T1000 (cell line): ENCODE measurements at regions not wholly inside any gene's neighbourhood (a gene's known extent, or its start where the extent isn't known, plus 50 kb on each side); places are given as distances from the start of the nearest gene placed in this dataset.
"Not testable (repeated sequence)": the region's sequence is repeated elsewhere in the genome, so short reads cannot be mapped to it uniquely, and the experiment has no call there.

Source experiments
- DNase-seq: peaks from one replicate; lab custom pipeline; 2025; ENCODE audit warnings: mixed read lengths; lab: John Stamatoyannopoulos, UW

DNA sequence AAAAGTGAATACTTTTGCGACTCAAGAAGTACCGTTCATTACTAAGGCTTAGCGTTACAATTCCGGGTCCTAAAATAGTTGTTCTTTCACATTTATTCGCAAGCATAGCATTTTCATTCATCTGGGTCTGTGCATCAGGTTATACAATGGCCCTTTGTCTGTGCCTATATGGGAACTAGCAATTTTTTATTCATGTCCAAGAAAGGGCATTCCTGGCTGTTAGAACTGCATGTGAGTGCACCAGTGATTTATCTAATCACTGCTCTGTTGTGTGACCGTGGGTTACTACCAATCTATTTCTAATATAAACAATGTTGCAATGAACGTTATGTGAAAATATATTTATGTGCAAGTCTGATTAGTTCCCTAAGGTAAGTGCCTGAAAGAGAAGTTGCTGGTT, 63.8 kb downstream of the SPANXA1 start:
- not testable (repeated sequence) for DNase-seq

- not testable (repeated sequence) for DNase-seq
Measured at GRCh38 chrX:141475788-141476187, 108.8 kb downstream of the SPANXA1 start.

DNA sequence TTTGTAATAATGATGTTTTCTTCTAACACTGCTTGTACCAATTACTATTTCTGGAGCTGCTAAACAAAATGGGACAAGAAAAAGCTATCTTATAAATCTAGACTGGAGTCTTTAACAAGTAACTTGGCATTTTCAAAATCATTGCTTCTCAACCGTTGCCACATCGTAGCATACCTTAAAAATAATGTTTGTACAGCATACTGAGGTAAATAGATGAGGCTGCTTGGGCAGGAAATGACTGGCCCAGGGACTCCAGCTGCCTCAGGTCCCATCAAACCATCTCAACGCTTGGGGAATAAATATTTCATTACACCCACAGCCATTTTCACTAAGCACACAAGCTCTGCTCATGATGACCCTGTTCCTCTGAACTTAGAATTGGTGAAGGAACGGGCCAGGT, 115.1 kb downstream of the SPANXA1 start:
- no peak for DNase-seq

DNA sequence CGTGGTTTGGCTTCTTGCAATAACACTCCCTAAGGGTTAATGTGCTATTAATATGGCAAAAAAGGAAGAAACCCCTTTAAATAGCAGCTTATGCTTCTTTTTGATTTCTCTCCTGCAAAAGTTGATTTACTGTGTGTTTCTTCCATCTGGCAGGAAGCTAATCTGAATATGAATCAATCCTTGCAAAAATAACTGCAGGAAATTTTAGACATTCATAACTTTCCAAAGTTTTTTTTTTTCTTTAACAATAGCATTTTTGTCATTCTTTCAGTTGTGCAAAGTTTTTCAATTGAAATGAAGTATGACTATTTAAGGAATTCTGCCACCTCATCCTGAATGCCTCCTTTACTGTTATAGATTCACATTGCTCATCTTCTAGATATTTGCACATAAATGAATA, 115.6 kb downstream of the SPANXA1 start:
- no peak for DNase-seq

DNA sequence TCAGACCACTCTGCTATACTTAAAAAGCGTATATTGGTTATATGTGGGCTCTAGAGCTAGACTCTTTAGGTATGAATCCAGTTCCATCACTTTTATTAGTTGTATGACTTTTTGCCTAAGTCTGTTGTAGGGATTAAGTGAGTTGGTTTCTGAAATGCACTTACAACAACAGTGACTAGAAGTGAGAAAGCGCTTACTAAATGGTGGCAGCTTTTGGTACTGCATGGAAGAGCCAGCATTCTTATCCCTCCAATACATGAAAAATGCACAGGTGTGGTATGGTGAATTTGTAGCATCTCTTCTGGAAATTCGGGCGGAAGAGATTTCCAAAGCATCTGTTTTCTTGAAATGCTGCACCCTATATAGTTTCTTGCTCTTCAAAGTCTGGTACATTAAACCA, 117.1 kb downstream of the SPANXA1 start:
- DNase-seq, result no peak

DNA sequence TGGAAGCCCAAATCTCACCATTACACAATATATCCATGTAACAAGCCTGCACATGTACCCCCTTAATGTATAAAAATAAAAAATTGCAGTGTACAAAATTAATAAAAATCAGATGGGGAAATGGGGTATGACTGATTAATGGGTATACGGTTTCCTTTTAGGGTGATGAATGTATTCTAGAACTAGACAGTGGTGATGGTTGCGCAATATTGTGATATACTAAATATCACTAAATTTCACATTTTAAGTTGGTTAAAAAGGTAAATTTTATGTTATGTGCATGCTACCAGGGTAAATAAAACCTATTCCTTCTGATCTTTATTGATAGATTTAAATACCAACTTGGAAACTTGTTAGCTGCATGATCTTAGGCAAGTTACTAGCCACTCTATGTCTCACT, 129.4 kb downstream of the SPANXA1 start:
- no peak for DNase-seq

- no peak for DNase-seq
Measured at GRCh38 chrX:141443922-141444321, 140.6 kb downstream of the SPANXA1 start.

DNA sequence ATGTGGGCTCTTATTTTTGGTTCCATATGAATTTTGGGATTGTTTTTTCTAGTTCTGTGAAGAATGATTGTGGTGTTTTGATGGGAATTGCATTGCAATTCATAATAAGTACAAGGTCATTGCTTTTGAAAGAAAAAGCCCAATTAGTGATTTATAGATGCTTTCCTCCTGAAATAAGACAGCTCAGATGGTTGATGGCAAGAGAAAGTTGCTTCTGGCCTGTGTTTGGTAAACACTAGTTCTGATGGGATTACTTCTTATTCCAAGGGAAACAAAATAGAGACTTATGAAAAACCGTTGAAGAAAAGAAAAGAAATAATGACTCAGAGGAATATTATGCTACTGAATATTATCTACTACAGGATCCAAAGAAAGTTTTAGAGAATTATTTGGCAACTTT, 144.9 kb downstream of the SPANXA1 start:
- no peak for DNase-seq

GRCh38 chrX:141415889-141416288, 168.6 kb downstream of the SPANXA1 start:
- no peak for DNase-seq

- DNase-seq, result peak; percentile 57
Measured at GRCh38 chrX:141405853-141406492, 163.7 kb upstream of the SPANXC start.

DNA sequence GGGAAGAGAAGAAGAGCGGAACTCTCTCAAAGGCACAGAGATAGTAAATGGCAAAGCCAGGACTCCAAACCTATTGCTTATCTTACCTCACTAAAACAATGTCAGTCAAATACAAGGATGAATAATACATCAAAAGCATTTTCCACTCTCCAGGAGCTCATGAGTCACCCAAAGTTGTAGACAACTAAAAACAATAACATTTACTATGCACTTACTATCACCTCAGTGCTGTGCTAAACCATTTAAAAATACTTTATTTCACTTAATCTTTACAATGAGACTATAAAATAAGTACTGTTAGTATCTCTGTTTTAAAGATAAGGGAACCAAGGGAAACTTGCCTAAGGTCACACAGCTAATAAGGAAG, 163.2 kb upstream of the SPANXC start:
- DNase-seq, result peak; percentile 28

DNA sequence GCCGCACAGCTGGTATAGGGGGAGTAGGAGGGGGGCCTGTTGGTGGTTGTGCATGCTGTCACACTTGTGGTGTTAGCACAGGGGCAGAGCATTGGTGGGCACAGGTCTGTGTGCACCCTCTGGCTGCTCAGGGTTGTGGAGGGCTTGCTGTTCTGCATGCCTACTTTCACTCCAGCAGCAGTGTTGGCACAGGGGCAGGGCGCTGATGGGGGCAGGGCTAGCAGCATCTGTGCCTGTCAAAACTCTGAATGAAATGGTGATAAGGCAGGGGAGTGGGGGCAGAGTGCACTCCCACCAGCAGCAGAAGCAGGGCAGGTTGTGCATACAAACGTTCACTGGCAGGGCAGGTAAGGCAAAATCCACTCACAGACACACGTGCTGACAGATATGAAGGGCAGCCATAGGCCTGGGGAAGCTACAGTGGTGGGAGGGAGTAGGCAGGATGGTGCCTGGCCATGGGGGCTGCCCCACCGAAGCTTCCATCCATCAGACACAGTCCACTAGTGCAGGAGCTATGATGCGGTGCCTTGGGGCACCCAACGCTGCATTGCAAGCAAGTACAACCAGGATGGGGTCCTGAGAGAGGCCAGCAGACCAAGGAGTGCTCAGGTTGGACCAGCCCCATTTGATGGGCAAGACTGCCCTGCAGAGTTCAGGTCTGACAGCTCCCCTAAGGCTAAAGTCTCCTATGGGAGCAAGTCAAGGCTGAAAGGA, 160.7 kb upstream of the SPANXC start:
- no peak for DNase-seq

GRCh38 chrX:141396536-141396935, 154.2 kb upstream of the SPANXC start:
- DNase-seq, result no peak

GRCh38 chrX:141375011-141375760, 132.9 kb upstream of the SPANXC start:
- no peak for DNase-seq

- no peak for DNase-seq
Measured at GRCh38 chrX:141341743-141342142, 99.4 kb upstream of the SPANXC start.

DNA sequence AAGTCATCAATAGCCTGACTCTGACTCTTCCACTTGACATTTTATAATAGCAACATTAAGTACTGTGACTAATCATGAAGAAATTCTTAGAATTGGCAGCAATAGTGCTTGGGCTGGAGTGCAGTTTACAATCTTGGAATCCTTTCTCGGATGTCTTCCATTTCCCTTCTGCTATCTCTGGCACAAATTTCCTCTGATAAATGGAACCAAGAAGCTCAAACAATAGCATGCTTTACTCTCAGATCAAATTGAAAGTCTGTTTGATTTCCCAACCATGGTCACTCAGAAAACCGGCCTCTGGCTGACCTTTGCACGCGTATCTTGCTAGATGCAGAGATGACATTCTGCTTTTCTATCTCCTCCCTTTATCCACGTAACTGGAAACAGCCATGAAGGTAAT, 99.0 kb upstream of the SPANXC start:
- DNase-seq, result no peak

DNA sequence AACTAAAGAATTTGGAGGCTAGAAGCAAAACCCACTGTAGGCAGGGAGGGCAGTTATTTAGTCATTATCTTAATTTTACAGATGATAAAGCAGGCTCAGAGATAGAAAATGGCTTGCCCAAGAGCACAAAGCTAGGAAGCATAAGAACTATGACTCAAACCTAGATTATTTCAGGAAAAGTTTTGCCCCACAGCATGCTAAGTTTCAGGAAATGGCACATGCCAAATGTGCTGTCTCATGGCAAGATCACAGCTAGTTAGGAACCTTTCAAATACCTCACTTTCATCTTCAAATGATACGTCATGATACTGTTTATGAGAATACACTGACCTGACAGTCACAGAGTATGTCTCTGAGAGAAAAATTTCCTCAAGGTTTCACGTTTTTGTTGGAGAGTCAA, 78.5 kb upstream of the SPANXC start:
- DNase-seq, result no peak

GRCh38 chrX:141314441-141314840, 72.1 kb upstream of the SPANXC start:
- no peak for DNase-seq

DNA sequence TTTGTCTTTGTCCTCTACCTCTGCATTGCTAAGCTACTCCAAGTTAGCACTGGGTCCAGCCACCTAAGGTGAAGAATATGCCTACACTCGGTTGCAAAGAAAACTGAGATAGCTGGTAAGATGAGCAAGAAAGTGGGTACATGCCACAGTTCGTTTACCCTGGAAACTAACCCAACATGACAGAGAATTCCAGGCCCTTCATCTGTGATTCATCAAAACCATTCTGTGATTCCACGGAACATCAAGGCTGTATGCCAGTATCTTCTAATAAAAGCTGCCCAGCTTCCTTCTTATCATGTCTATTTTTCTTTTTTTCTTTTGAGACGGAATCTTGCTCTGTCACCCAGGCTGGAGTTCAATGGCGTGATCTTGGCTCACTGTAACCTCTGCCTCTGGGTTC, 58.7 kb upstream of the SPANXC start:
- no peak for DNase-seq
